H9 (cell line): ENCODE measurements at regions not wholly inside any gene's neighbourhood (a gene's known extent, or its start where the extent isn't known, plus 50 kb on each side); places are given as distances from the start of the nearest gene placed in this dataset.

Experiments
- DNase-seq: peaks from one replicate; pipeline ENCODE4 v3.0.0-alpha.2; 2017
- H2AFZ ChIP-seq: one replicate; pipeline ENCODE4 v1.6.1; 2013; ENCODE audit warnings: mild to moderate bottlenecking, low read length, control low read depth, moderate library complexity
- H2AK5ac ChIP-seq: 2 replicates; pipeline ENCODE4 v1.6.1; 2013; ENCODE audit warnings: low read length, control low read depth, mixed read lengths; ENCODE audit not compliant: insufficient read length
- H2BK120ac ChIP-seq: one replicate; pipeline ENCODE4 v1.6.1; 2013; ENCODE audit warnings: low read depth, mild to moderate bottlenecking, low read length, control low read depth, inconsistent platforms; ENCODE audit not compliant: poor library complexity, severe bottlenecking
- H2BK12ac ChIP-seq: 2 replicates; pipeline ENCODE4 v1.6.1; 2013; ENCODE audit warnings: low read length, control low read depth, mixed read lengths, low read depth; ENCODE audit not compliant: insufficient read length
- H2BK15ac ChIP-seq: 2 replicates; pipeline ENCODE4 v1.6.1; 2013; ENCODE audit warnings: low read depth, low read length, control low read depth
- H2BK20ac ChIP-seq: one replicate; pipeline ENCODE4 v1.6.1; 2013; ENCODE audit warnings: low read depth, mild to moderate bottlenecking, low read length, control low read depth, inconsistent platforms; ENCODE audit not compliant: poor library complexity, severe bottlenecking
- H2BK5ac ChIP-seq: 2 replicates; pipeline ENCODE4 v1.6.1; 2013; ENCODE audit warnings: low read length, control low read depth, mixed read lengths; ENCODE audit not compliant: insufficient read length
- H3K14ac ChIP-seq: 2 replicates; pipeline ENCODE4 v1.6.1; 2013; ENCODE audit warnings: low read length, control low read depth; ENCODE audit not compliant: insufficient read depth
- H3K18ac ChIP-seq: 2 replicates; pipeline ENCODE4 v1.6.1; 2013; ENCODE audit warnings: low read depth, mild to moderate bottlenecking, mixed read lengths, low read length, control low read depth; ENCODE audit not compliant: insufficient read length
- H3K23ac ChIP-seq: 2 replicates; pipeline ENCODE4 v1.6.1; 2013; ENCODE audit warnings: low read length, control low read depth, mixed read lengths, low read depth; ENCODE audit not compliant: insufficient read length
- H3K23me2 ChIP-seq: 2 replicates; pipeline ENCODE4 v1.6.1; 2013; ENCODE audit warnings: low read depth, mild to moderate bottlenecking, mixed read lengths, low read length, control low read depth; ENCODE audit not compliant: insufficient read length, poor library complexity, severe bottlenecking
- H3K27ac ChIP-seq: 2 replicates; pipeline ENCODE4 v1.5.1; 2013; ENCODE audit warnings: low read length, control low read depth, mixed read lengths, low read depth; ENCODE audit not compliant: insufficient read length
- H3K27me3 ChIP-seq: 2 replicates; pipeline ENCODE4 v1.6.1; 2013; ENCODE audit warnings: low read length, control low read depth, inconsistent platforms; ENCODE audit not compliant: insufficient read depth
- H3K4ac ChIP-seq: 2 replicates; pipeline ENCODE4 v1.6.1; 2013; ENCODE audit warnings: low read depth, mild to moderate bottlenecking, control low read depth, inconsistent platforms, low read length, moderate library complexity
- H3K4me1 ChIP-seq: 2 replicates; pipeline ENCODE4 v1.6.1; 2013; ENCODE audit warnings: low read length, control low read depth, inconsistent platforms; ENCODE audit not compliant: insufficient read depth
- H3K4me2 ChIP-seq: 2 replicates; pipeline ENCODE4 v1.6.1; 2013; ENCODE audit warnings: low read length, control low read depth, mixed read lengths; ENCODE audit not compliant: insufficient read length, insufficient read depth
- H3K56ac ChIP-seq: 2 replicates; pipeline ENCODE4 v1.6.1; 2013; ENCODE audit warnings: low read depth, mild to moderate bottlenecking, mixed read lengths, low read length, control low read depth; ENCODE audit not compliant: insufficient read length
- H3K79me1 ChIP-seq: 2 replicates; pipeline ENCODE4 v1.6.1; 2013; ENCODE audit warnings: low read depth, mild to moderate bottlenecking, moderate library complexity, low read length, control low read depth, inconsistent platforms; ENCODE audit not compliant: insufficient read depth, poor library complexity, severe bottlenecking
- H3K79me2 ChIP-seq: 2 replicates; pipeline ENCODE4 v1.6.1; 2013; ENCODE audit warnings: low read length, control low read depth, inconsistent platforms; ENCODE audit not compliant: insufficient read depth
- H3K9ac ChIP-seq: 2 replicates; pipeline ENCODE4 v1.6.1; 2013; ENCODE audit warnings: low read length, control low read depth, mixed read lengths; ENCODE audit not compliant: insufficient read length; ENCODE audit errors: extremely low read depth
- H3K9me3 ChIP-seq: one replicate; pipeline ENCODE4 v1.6.1; 2013; ENCODE audit warnings: low read depth, low read length, inconsistent platforms; ENCODE audit not compliant: control insufficient read depth
- H3T11ph ChIP-seq: one replicate; pipeline ENCODE4 v1.6.1; 2013; ENCODE audit warnings: mild to moderate bottlenecking, low read length, control low read depth, inconsistent platforms
- H4K20me1 ChIP-seq: one replicate; pipeline ENCODE4 v1.6.1; 2013; ENCODE audit not compliant: control insufficient read depth, insufficient read length, insufficient read depth
- H4K5ac ChIP-seq: 2 replicates; pipeline ENCODE4 v1.6.1; 2013; ENCODE audit warnings: low read depth, mild to moderate bottlenecking, mixed read lengths, low read length, control low read depth; ENCODE audit not compliant: insufficient read length
- H4K8ac ChIP-seq: replicated peaks from 2 replicates; pipeline ENCODE4 v1.6.1; 2013; ENCODE audit warnings: low read length, control low read depth, mixed read lengths, low read depth; ENCODE audit not compliant: insufficient read length
- H4K91ac ChIP-seq: 2 replicates; pipeline ENCODE4 v1.6.1; 2013; ENCODE audit warnings: low read depth, mild to moderate bottlenecking, moderate library complexity, mixed read lengths, low read length, control low read depth; ENCODE audit not compliant: insufficient read length
- H3K27ac Mint-ChIP-seq, 3 experiments: 2 replicates in 2 of 3; 3 replicates in 1 of 3; pipeline ENCODE4 v1.8.0; 2020 to 2021; ENCODE audit warnings: mixed read lengths in 3 of 3, mild to moderate bottlenecking in 1 of 3, moderate library complexity in 1 of 3
- H3K27me3 Mint-ChIP-seq: 2 replicates; pipeline ENCODE4 v1.8.0; 2021; ENCODE audit warnings: low read depth, mild to moderate bottlenecking, moderate library complexity, mixed read lengths
- H3K36me3 Mint-ChIP-seq, 3 experiments: 2 replicates in 2 of 3; 3 replicates in 1 of 3; pipeline ENCODE4 v1.8.0; 2020 to 2021; ENCODE audit warnings: low read depth in 3 of 3, mixed read lengths in 3 of 3; ENCODE audit not compliant: insufficient read depth in 1 of 3
- H3K4me1 Mint-ChIP-seq, 2 experiments: 2 replicates each; pipeline ENCODE4 v1.8.0; 2020; ENCODE audit warnings: mixed read lengths in 2 of 2
- H3K4me3 Mint-ChIP-seq, 2 experiments: 2 replicates in 1 of 2; 3 replicates in 1 of 2; pipeline ENCODE4 v1.8.0; 2020 to 2021; ENCODE audit warnings: mild to moderate bottlenecking in 2 of 2, mixed read lengths in 2 of 2, moderate library complexity in 1 of 2
- H3K9me3 Mint-ChIP-seq, 2 experiments: 2 replicates in 1 of 2; 3 replicates in 1 of 2; pipeline ENCODE4 v1.8.0; 2020; ENCODE audit warnings: mild to moderate bottlenecking in 2 of 2, mixed read lengths in 2 of 2, moderate library complexity in 1 of 2
- CTCF ChIP-seq: fragments of 200-600 bp; sonication (generic); conservative IDR thresholded peaks from 3 replicates; pipeline ENCODE4 v1.8.0; 2021; ENCODE audit warnings: antibody characterized with exemption, mild to moderate bottlenecking
- WGBS: extraction: QIAGEN DNeasy Blood & Tissue Kit; methylation state at CpG from one replicate; pipeline ENCODE4 v1.1.7; 2013; ENCODE audit warnings: missing lambda C conversion rate, low lambda C conversion rate, mixed read lengths; ENCODE audit not compliant: insufficient read length; ENCODE audit errors: extremely low coverage; 5-methylcytosine and 5-hydroxymethylcytosine counted together

- H3K36me3 Mint-ChIP-seq: peaks cover 0 to 12% (median 8%) of the 10 kb centered on the region in 3 experiments; a peak in 4 of 7 replicates
- no peak overlapping the region for H4K5ac ChIP-seq
- no peak overlapping the region for H2BK5ac ChIP-seq
- H3K23ac ChIP-seq: no peak overlapping the region
- no peak overlapping the region for H3K14ac ChIP-seq
- peaks cover 13 to 19% of the 10 kb centered on the region in 2 experiments for H3K4me1 Mint-ChIP-seq
- no peak overlapping the region for H3K27ac ChIP-seq
- peaks cover 11 to 14% of the 10 kb centered on the region in 2 experiments for H3K9me3 Mint-ChIP-seq
- H4K8ac ChIP-seq: no peak overlapping the region
- no peak overlapping the region for H2BK15ac ChIP-seq
- H3K4me3 Mint-ChIP-seq: no peak overlapping the region
- H3K79me2 ChIP-seq: no peaks in the 10 kb centered on the region
- no peak overlapping the region for H2BK20ac ChIP-seq
- no CpG with 5 or more reads among the region's 7 CpGs for WGBS
- no peak overlapping the region for H2AFZ ChIP-seq
- no peaks in the 10 kb centered on the region for H3K9me3 ChIP-seq
- H3K4me1 ChIP-seq: no peaks in the 10 kb centered on the region
- no peak overlapping the region for H3T11ph ChIP-seq
- H3K79me1 ChIP-seq: no peaks in the 10 kb centered on the region
- H2BK12ac ChIP-seq: no peak overlapping the region
- H4K20me1 ChIP-seq: no peaks in the 10 kb centered on the region
- H3K4me2 ChIP-seq: no peak overlapping the region
- no peak overlapping the region for H4K91ac ChIP-seq
- no peak overlapping the region for H2AK5ac ChIP-seq
- no peak for DNase-seq
- peaks cover 9% of the 10 kb centered on the region for H3K23me2 ChIP-seq
- no peak overlapping the region for H3K56ac ChIP-seq
- H2BK120ac ChIP-seq: no peak overlapping the region
- H3K27ac Mint-ChIP-seq: no peak overlapping the region; a peak in 1 of 7 replicates
- H3K27me3 Mint-ChIP-seq: peaks cover 25% of the 10 kb centered on the region
- no peak overlapping the region for H3K9ac ChIP-seq
- H3K4ac ChIP-seq: no peak overlapping the region
- H3K18ac ChIP-seq: no peak overlapping the region
- no peak for TF ChIP-seq CTCF
- no peaks in the 10 kb centered on the region for H3K27me3 ChIP-seq
Observed at GRCh38 chr5:91282210-91282609, 100.9 kb downstream of the ARRDC3 start.
